Motor neuron (in vitro differentiated cells): ENCODE measurements at regions not wholly inside any gene's neighbourhood (a gene's known extent, or its start where the extent isn't known, plus 50 kb on each side); places are given as distances from the start of the nearest gene placed in this dataset.

ENCODE experiments used
- ATAC-seq, 8 experiments: fragments of 200-7000 bp; cut with Tn5 transposase; replicated peaks in 6 of 8; 2 replicates each; pipeline ENCODE4 v1.8.0; 2021; ENCODE audit warnings: mild to moderate bottlenecking in 8 of 8, moderate library complexity in 8 of 8
- H3K27ac ChIP-seq, 2 donors: fragments of 250-450 bp; sonication (Bioruptor Pico); 2 replicates each; pipeline ENCODE4 v1.9.0; 2021; ENCODE audit warnings: antibody characterized with exemption in 2 of 2, mild to moderate bottlenecking in 2 of 2, moderate library complexity in 1 of 2
- H3K4me1 ChIP-seq, 2 donors: fragments of 250-450 bp; sonication (Bioruptor Pico); replicated peaks in 1 of 2; 2 replicates each; pipeline ENCODE4 v1.6.1; 2021; ENCODE audit warnings: antibody characterized with exemption in 2 of 2, mild to moderate bottlenecking in 2 of 2, moderate library complexity in 1 of 2
- H3K4me3 ChIP-seq, 5 donors: fragments of 250-450 bp; sonication (Bioruptor Pico); 2 replicates each; pipeline ENCODE4 v1.9.0; 2021; ENCODE audit warnings: antibody characterized with exemption in 5 of 5, mild to moderate bottlenecking in 5 of 5, moderate library complexity in 4 of 5
- WGBS, 10 experiments: fragments of 450-650 bp; shearing (Covaris generic); methylation state at CpG; one replicate each; pipeline ENCODE4 v1.0.0; 2022; 5-methylcytosine and 5-hydroxymethylcytosine counted together
- in situ Hi-C, 9 experiments: fragments of 400-800 bp; cut with MboI; loops; one replicate each; pipeline ENCODE4 v1.15.0; 2021; ENCODE audit warnings: low sequenced_read_pairs in 9 of 9, low pct_unique_long_range_greater_than_20kb in 2 of 9; ENCODE audit not compliant: unreplicated experiment in 9 of 9

DNA sequence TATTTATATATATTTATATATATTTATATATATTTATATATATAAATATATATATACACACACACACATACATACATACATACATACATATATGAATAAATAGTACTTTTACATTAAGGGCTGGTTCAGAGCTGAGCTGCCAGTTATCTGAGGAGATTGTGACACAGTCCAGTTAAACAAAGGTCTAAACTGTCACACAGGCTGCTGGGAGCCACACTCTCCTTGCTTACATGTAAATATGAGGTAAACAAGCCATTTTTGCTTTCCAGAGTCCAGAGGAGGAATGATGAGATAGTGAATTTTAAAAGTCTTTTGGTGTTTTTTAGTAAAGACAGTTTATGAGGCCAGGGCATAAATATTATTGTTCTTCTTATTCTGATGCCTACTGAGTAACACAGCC lies 377.5 kb upstream of the PIK3C3 start:
- Histone ChIP-seq H3K4me3 (no peak overlapping the region), H3K27ac (no peak overlapping the region), H3K4me1 (peaks cover 7 to 16% of the 10 kb centered on the region in 2 donors)
- ATAC-seq: no peak
- in situ Hi-C loops: no loop called here

DNA sequence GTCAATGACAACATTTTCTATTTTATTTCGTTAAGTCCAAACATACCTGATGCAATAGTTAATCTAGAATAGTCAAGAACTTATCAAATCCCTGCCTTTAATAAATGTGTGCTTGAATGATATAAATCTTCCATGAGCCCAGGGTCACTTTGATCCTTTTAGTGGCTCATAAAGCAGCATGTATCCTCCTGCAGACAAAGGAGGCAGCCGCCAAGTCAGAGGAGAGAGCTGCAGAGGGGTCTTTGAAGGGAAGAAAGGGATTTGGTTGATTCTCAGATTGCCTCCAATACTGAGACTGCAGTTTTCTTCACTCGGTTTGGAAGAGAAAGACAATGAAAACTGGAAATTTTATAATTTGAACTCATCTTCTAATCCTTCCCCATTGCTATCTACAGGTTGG lies 378.4 kb upstream of the PIK3C3 start:
- in situ Hi-C loops: no loop called here
- H3K4me3 ChIP-seq: no peak overlapping the region
- no peak overlapping the region for H3K27ac ChIP-seq
- H3K4me1 ChIP-seq: peaks cover 7 to 16% of the 10 kb centered on the region in 2 donors
- 0 to 80% (median 21%) methylated on average over 1 to 3 of the region's 3 CpGs; no CpG with 5 or more reads in 1 of the 10 experiments for WGBS, 10 experiments
- peak in 2 of 8 experiments; percentile 29 to 63 for ATAC-seq

DNA sequence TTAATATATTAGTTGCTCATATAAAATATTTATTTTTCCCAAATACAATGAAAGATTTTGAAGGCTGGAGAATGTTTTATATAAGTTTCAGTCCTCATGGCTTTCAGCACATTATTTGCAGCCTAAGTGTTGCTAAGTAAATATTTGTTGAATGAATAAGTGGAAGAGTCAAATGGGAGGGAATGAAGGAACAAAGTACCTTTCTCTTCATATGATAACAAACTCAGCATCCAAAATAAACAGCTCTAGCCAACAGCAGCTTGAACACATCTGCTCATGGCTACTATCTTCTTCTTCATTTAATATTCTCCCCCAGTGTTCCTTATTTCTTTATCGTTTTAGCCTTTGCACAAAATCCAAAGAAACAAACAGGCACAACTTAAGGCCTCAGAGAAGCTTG lies 385.2 kb upstream of the PIK3C3 start:
- no peak overlapping the region for H3K4me3 ChIP-seq
- H3K27ac ChIP-seq: no peak overlapping the region
- in situ Hi-C loops: loop anchor here in 1 of 9 experiments (25.0 kb wide), 1 partner anchor 108 kb away; no protein-coding TSS in a partner anchor
- no peak for ATAC-seq
- 0 to 100% (median 36%) methylated on average over 1 of the region's 1 CpG; no CpG with 5 or more reads in 4 of the 10 experiments for WGBS, 10 experiments
- H3K4me1 ChIP-seq: peaks cover 3 to 5% of the 10 kb centered on the region in 2 donors

DNA sequence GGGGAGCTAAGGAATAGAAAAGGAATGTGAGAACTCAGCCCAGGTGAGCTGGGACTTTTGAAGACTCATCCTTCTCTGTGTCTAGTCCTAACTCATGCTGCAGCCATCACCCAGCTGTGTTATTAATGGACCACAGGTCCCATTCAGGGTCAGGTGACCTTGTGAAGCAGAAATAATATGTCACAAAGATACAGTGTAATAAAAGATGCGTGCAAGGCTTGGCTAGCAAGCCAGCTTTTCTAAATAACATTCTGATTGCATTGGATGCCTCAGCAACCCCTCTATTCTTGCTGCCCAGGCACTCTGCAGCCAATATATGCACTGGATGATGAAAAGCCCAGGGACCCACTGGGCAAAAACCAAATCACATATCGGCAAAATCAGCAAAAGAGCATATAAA lies 393.1 kb upstream of the PIK3C3 start:
- Histone ChIP-seq H3K4me1 (peaks cover 6 to 19% of the 10 kb centered on the region in 2 donors), H3K4me3 (no peak overlapping the region), H3K27ac (peak overlapping the region in 1 of 2 donors; percentile 8)
- WGBS, 10 experiments: 0 to 100% (median 39%) methylated on average over 1 to 2 of the region's 2 CpGs; no CpG with 5 or more reads in 4 of the 10 experiments
- in situ Hi-C loops: loop anchor here in 1 of 9 experiments (25.0 kb wide), 1 partner anchor 100 kb away; no protein-coding TSS in a partner anchor
- peak in 5 of 8 experiments; percentile 55 to 84 (median 77) for ATAC-seq

DNA sequence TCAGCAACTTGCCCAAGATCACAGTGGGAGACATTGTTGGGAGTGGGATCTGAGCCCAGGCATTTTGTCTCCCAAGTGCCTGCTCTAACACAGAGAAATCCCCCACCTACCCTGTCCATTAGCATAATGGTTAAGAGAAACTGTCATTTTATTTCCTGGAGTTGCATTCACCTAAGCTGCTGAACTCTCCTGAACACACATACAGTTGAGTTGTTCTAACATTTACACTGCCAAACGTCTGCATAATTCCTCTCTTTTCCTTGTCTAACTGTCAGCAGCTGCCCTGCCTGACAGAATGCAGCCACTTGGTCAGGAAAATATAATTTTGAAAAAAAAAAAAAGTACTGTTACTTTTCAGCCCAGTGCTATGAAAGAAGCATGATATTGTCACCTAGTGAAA lies 396.3 kb upstream of the PIK3C3 start:
- in situ Hi-C loops: loop anchor here in 1 of 9 experiments (25.0 kb wide), 1 partner anchor 96 kb away; no protein-coding TSS in a partner anchor
- ATAC-seq: peak in 1 of 8 experiments; percentile 61
- Histone ChIP-seq H3K27ac (no peak overlapping the region), H3K4me3 (no peak overlapping the region), H3K4me1 (peaks cover 9 to 14% of the 10 kb centered on the region in 2 donors)
- 0 to 67% (median 42%) methylated on average over 1 of the region's 1 CpG; no CpG with 5 or more reads in 2 of the 10 experiments for WGBS, 10 experiments

DNA sequence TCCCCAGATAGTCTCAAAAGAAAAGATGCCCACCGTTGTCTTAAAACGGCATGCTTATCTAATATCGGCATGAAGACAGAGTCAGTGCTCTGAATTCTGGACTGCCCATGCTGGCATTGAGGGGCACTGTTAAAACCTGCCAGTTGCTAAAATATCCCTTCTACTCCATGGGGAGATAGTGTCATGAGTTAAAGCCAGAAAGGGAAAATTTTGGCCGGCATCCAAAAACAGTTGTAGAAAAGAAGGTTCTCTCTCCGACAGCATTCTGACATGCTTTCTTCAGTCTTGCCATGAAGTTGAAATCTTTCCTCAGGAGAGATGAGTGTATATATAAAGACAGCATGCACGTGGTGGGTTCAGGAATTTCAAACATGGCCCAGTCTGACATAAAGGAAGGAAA lies 401.3 kb upstream of the PIK3C3 start:
- in situ Hi-C loops: loop anchor here in 1 of 9 experiments (25.0 kb wide), 1 partner anchor 91 kb away; no protein-coding TSS in a partner anchor
- ATAC-seq: peak in 1 of 8 experiments; percentile 17
- Histone ChIP-seq H3K4me1 (peaks cover 0 to 3% of the 10 kb centered on the region in 2 donors), H3K4me3 (no peak overlapping the region), H3K27ac (no peak overlapping the region)
- 17 to 94% (median 80%) methylated on average over 1 to 6 of the region's 6 CpGs; no CpG with 5 or more reads in 1 of the 10 experiments for WGBS, 10 experiments

DNA sequence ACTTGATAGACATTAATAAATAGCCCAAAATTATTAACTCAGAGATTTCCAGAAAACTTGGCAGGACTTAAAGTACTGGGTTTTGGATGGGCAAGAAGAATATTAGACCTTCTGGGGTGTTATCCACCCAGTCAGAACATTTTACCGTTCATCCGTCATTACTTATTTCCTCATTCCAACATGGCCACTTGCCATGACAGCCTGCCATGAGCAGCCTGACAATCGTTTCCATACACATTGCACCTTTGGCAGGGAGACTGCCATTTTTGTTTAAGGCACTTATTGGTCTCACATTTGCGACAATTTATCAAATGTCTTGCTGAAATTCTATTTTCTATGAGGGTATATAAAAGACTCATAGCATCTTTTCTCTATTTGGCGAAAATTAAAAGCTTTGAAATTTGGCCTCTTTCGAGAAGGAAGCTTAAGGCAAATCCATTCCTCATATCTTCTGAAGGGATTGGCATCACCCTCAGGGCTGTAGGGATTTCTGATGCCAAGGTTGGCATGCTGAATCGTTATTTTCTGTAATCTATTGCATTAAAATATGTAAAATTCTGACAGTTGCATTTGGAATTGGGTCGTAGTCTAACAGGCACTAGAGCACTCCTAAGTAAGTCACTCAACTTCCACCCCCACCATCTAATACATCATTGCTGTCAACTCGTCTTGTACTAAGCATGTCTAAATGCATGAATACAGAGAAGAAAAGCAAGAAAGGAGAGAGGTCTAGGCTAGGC lies 406.3 kb upstream of the PIK3C3 start:
- H3K4me1 ChIP-seq: no peaks in the 10 kb centered on the region
- H3K27ac ChIP-seq: no peak overlapping the region
- ATAC-seq: no peak
- no peak overlapping the region for H3K4me3 ChIP-seq
- in situ Hi-C loops: no loop called here
- WGBS, 10 experiments: 0 to 100% (median 88%) methylated on average over 2 to 9 of the region's 9 CpGs

DNA sequence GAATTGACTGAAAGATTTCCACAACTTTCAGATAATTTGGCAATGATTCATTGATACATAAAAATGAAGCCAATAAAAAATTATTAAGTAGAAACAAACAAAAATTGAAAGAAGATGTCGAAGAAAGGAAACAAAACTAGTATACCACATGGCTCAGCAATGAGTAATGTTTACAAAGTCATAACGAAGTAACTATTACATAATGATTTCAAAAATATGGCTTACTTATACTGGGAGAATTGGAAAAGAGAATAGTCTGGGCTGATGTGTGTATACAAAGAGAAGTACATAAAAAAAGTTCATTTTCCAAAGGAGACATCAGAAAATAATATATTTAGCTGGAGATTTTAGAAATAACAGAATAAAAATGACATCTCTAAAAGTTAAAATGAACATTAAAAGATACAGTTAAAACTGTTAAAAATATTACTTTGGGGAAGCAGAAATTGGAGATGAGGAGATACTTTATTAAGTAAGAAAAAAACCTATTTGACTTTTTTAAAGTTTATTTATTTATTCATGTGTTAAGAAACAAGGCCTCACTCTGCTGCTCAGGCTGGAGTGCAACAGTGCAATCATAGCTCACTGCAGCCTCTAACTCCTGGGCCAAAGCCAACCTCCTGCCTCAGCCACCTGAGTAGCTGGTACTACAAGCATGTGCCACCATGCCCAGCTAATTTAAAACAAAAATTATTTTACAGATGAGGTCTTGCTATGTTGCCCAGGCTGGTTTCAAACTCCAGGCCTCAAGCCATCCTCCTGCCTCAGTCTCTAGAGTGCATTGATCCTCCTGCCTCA lies 409.7 kb upstream of the PIK3C3 start:
- H3K4me3 ChIP-seq: no peak overlapping the region
- in situ Hi-C loops: no loop called here
- 6 to 93% (median 44%) methylated on average over 2 of the region's 2 CpGs for WGBS, 10 experiments
- no peak for ATAC-seq
- H3K4me1 ChIP-seq: peaks cover 0 to 2% of the 10 kb centered on the region in 2 donors
- no peak overlapping the region for H3K27ac ChIP-seq

DNA sequence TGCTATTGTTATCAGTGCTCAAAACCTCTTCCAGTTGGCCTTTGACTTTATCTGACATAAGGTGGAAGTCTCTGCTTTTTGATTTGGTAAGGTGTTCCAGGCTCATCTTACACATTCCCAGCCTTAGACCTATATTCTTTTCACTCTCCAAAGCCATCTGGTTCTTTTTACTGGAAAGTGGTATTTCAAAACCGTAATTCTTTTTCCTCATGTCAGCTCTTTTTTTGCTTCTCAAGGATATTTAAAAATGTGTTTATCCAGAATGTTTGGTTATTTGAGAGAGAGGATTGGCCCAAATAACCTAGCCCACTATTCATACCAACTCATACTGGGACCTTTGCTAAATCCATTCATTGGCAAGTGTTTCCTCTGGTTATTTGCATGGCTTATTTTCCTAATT lies 411.2 kb upstream of the PIK3C3 start:
- Histone ChIP-seq H3K27ac (no peak overlapping the region), H3K4me3 (no peak overlapping the region), H3K4me1 (peaks cover 0 to 7% of the 10 kb centered on the region in 2 donors)
- 0 to 100% (median 86%) methylated on average over 1 of the region's 1 CpG; no CpG with 5 or more reads in 1 of the 10 experiments for WGBS, 10 experiments
- in situ Hi-C loops: no loop called here
- ATAC-seq: no peak

DNA sequence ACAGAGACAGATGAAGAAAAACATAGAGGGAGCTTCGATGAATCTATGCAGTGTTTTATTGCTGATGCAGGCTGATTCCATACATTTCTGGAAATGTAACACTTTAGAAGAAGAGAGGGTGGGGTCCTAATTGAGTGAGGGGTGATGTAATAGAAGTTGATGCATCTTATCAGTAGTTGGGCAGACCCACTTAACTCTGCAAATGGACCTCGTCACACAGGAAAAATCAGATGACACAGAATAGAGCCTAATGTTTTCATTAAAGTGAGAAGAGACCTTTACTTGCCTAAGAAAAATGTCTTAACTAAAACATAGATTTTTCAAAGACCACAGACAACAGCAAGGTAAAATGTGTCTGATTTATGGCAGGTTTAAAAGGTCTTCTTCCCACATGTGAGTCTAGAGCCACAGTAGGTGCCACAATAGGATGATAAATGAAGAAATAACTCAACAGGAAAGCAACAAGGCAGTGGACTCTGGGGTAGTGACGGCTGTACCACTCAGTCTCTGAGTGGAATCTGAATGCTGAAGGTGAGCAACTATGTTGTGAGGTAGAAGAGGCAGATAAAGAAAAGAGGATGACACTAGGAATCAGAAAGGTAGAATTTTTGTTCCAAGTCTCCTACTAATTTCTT lies 414.7 kb upstream of the PIK3C3 start:
- H3K4me1 ChIP-seq: peaks cover 0 to 7% of the 10 kb centered on the region in 2 donors
- WGBS, 10 experiments: 0 to 100% (median 52%) methylated on average over 1 to 3 of the region's 3 CpGs; no CpG with 5 or more reads in 1 of the 10 experiments

DNA sequence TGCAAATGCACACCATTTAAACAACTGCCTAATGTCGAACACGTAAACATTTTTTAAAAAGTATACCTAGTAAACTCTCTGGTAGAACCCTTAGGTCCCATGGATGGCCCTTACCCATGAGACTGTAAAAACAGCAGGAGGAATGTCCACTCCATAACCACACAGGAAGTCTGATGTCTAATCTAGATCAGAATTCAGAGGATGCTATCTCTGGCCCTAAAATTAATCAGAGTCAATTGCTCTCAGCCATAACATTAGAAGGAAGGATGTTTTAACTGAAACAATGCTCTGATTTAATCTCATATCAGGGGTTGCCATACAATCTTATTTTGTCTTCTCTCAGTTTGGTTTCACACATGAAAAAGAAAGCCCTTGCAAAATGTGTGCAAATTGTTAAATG lies 416.3 kb upstream of the PIK3C3 start:
- no peak for ATAC-seq
- Histone ChIP-seq H3K27ac (no peak overlapping the region), H3K4me3 (no peak overlapping the region), H3K4me1 (peaks cover 0 to 7% of the 10 kb centered on the region in 2 donors)
- WGBS, 10 experiments: 11 to 100% (median 85%) methylated on average over 1 to 2 of the region's 2 CpGs; no CpG with 5 or more reads in 2 of the 10 experiments
- in situ Hi-C loops: no loop called here

More for the DNA sequence above, 414.7 kb upstream of the PIK3C3 start:
- Histone ChIP-seq H3K4me3 (no peak overlapping the region), H3K27ac (no peak overlapping the region)
- in situ Hi-C loops: no loop called here
- peak in 5 of 8 experiments; percentile 86 to 98 (median 98) for ATAC-seq

DNA sequence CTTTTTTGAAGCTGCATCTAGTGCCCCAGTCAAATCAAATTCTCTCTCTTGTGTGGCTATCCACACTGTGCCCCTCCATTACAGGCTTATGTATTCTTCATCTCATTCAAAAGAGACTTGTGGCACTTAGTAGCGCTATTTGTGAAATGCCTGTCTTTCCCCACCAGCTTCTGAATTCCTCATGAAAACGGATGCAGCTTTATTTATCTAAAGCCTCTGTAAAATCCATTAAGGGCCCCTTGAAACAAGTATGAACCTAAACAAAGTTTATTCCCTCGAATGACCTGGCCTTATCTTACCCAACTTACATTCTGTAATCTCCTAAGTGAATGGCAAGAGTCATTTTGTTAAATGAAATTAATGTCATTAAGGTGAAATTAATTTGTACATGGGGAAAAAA lies 417.4 kb upstream of the PIK3C3 start:
- WGBS, 10 experiments: 10 to 100% (median 74%) methylated on average over 2 to 3 of the region's 3 CpGs
- H3K4me1 ChIP-seq: peaks cover 0 to 7% of the 10 kb centered on the region in 2 donors
- no peak overlapping the region for H3K4me3 ChIP-seq
- no peak overlapping the region for H3K27ac ChIP-seq
- no peak for ATAC-seq
- in situ Hi-C loops: no loop called here
